K562 (cell line): ENCODE measurements at regions not wholly inside any gene's neighbourhood (a gene's known extent, or its start where the extent isn't known, plus 50 kb on each side); places are given as distances from the start of the nearest gene placed in this dataset.
A peak's percentile ranks its signal among the peaks of the same experiment; 100 is the strongest.

Source experiments
- ATAC-seq: fragments of 200-7000 bp; cut with Tn5 transposase; 3 replicates; pipeline ENCODE4 v1.9.1; 2020; ENCODE audit warnings: moderate library complexity
- BruUV-seq: library from RNA; stranded (reverse); fragments of 400-500 nt; replicated peaks from 2 replicates; lab custom pipeline; 2021; lab: Mats Ljungman, UMichigan
- CTCF ChIA-PET: fragments of 300-600 bp; formaldehyde crosslinking; extraction: SDS; loops from one replicate; lab custom pipeline; 2021; ENCODE audit warnings: low intra/inter-chr PET ratio; lab: Yijun Ruan, JAX
- POLR2A ChIA-PET: fragments of 300-600, 350-650 bp; sonication (Branson Sonifier 250); formaldehyde crosslinking; extraction: SDS; loops from one replicate; lab custom pipeline; 2021; ENCODE audit warnings: antibody characterized with exemption, inconsistent platforms; lab: Yijun Ruan, JAX
- DNase-seq, 4 experiments: peaks; one replicate each; pipeline versions ENCODE4 v3.0.0 to v3.0.0-alpha.2; 2011 to 2018; ENCODE audit warnings: low spot score in 3 of 4, mixed read lengths in 3 of 4; ENCODE audit errors: extremely low read depth in 1 of 4
- FAIRE-seq: peaks from 2 replicates; lab custom pipeline; 2011; peaks lifted over from hg19 to GRCh38; lab: Jason Lieb, UNC
- H2AFZ ChIP-seq: 2 replicates; pipeline ENCODE4 v1.6.0; 2011; ENCODE audit warnings: low read depth, low read length, control low read depth, inconsistent platforms
- H3K27ac ChIP-seq: fragments of 200-600 bp; 3 replicates; pipeline ENCODE4 v1.8.0; 2011; ENCODE audit warnings: low read depth, mild to moderate bottlenecking, control low read depth, inconsistent platforms, low read length, moderate library complexity, mixed read lengths; ENCODE audit errors: extremely low read depth
- H3K27me3 ChIP-seq, 2 experiments: fragments of 300-600 bp in 1 of 2; 2 replicates in 1 of 2; 3 replicates in 1 of 2; pipeline versions ENCODE4 v1.6.0 to v1.8.0; 2011; ENCODE audit warnings: inconsistent platforms in 2 of 2, low read length in 2 of 2, mild to moderate bottlenecking in 1 of 2, mixed read lengths in 1 of 2, moderate library complexity in 1 of 2; ENCODE audit not compliant: control insufficient read depth in 2 of 2, insufficient read depth in 2 of 2
- H3K36me3 ChIP-seq: fragments of 300-600 bp; 3 replicates; pipeline ENCODE4 v1.8.0; 2011; ENCODE audit warnings: mild to moderate bottlenecking, low read length, inconsistent platforms; ENCODE audit not compliant: control insufficient read depth, insufficient read depth
- H3K4me1 ChIP-seq, 2 experiments: fragments of 200-600 bp in 1 of 2; replicated peaks in 1 of 2; 2 replicates in 1 of 2; 3 replicates in 1 of 2; pipeline versions ENCODE4 v1.5.1 to v1.8.0; 2011; ENCODE audit warnings: inconsistent platforms in 2 of 2, low read length in 2 of 2, mild to moderate bottlenecking in 1 of 2, mixed read lengths in 1 of 2, moderate library complexity in 1 of 2; ENCODE audit not compliant: control insufficient read depth in 2 of 2, insufficient read depth in 2 of 2
- H3K4me2 ChIP-seq: 2 replicates; pipeline ENCODE4 v1.6.1; 2011; ENCODE audit warnings: low read length, control low read depth, inconsistent platforms, mixed read lengths; ENCODE audit not compliant: insufficient read depth
- H3K4me3 ChIP-seq: fragments of 200-600 bp; sonication (generic), shearing (Covaris generic); 2 replicates; pipeline ENCODE4 v1.5.1; 2016; ENCODE audit warnings: control low read depth, inconsistent platforms
- H3K79me2 ChIP-seq: fragments of 200-600 bp; 3 replicates; pipeline ENCODE4 v1.8.0; 2011; ENCODE audit warnings: low read length, inconsistent platforms; ENCODE audit not compliant: control insufficient read depth, insufficient read depth
- H3K9ac ChIP-seq, 2 experiments: 2 replicates each; pipeline versions ENCODE4 v1.6.0 to v1.6.1; 2011; ENCODE audit warnings: low read depth in 2 of 2, low read length in 2 of 2, control low read depth in 1 of 2, inconsistent platforms in 1 of 2, mild to moderate bottlenecking in 1 of 2, mixed read lengths in 1 of 2; ENCODE audit not compliant: insufficient read depth in 1 of 2
- H3K9me1 ChIP-seq: one replicate; pipeline ENCODE4 v1.6.0; 2011; ENCODE audit warnings: inconsistent platforms, mild to moderate bottlenecking, low read length, moderate library complexity; ENCODE audit not compliant: control insufficient read depth, insufficient read depth
- H3K9me3 ChIP-seq: replicated peaks from 2 replicates; pipeline ENCODE4 v1.5.1; 2011; ENCODE audit warnings: low read depth, low read length, inconsistent platforms; ENCODE audit not compliant: control insufficient read depth, insufficient read depth
- H4K20me1 ChIP-seq: replicated peaks from 2 replicates; pipeline ENCODE4 v1.6.1; 2011; ENCODE audit warnings: low read length, inconsistent platforms, mixed read lengths; ENCODE audit not compliant: control insufficient read depth, insufficient read depth
- CEBPB ChIP-seq: fragments of 450-650 bp; IDR thresholded peaks from 2 replicates; pipeline ENCODE4 v1.6.1; 2016; ENCODE audit warnings: missing genetic modification characterization, missing compliant biosample characterization
- FOSL1 ChIP-seq: fragments of 200-800 bp; sonication (Bioruptor generic); conservative IDR thresholded peaks from 2 replicates; pipeline ENCODE4 v1.6.1; 2016; ENCODE audit warnings: missing genetic modification characterization, missing compliant biosample characterization
- WGBS: fragments of 100-300 bp; shearing (Covaris generic); methylation state at CpG from one replicate; pipeline ENCODE4 v1.1.6; 2016; ENCODE audit warnings: low coverage, mixed read lengths; ENCODE audit not compliant: insufficient coverage; ENCODE audit errors: missing lambda C conversion rate; 5-methylcytosine and 5-hydroxymethylcytosine counted together
- in situ Hi-C: fragments of 300-500 bp; cut with MboI; formaldehyde crosslinking; loops from 4 replicates; pipeline ENCODE4 v1.15.0; 2018; ENCODE audit warnings: inconsistent platforms, mixed read lengths
- intact Hi-C: fragments of 100-400 bp; cut with micrococcal nuclease; formaldehyde crosslinking; loops from 2 replicates; pipeline ENCODE4 v1.14.2; 2022
- TF ChIP-seq, protein P1 (sequence below): fragments of 450-650 bp; IDR thresholded peaks from 2 replicates; pipeline ENCODE4 v1.6.1; 2017; ENCODE audit warnings: antibody characterized with exemption
- TF ChIP-seq, protein P2 (sequence below): fragments of 450-650 bp; conservative IDR thresholded peaks from 2 replicates; pipeline ENCODE4 v1.6.1; 2016; ENCODE audit warnings: missing genetic modification characterization, low read depth, mild to moderate bottlenecking, control low read depth, missing compliant biosample characterization
- TF ChIP-seq, protein P3 (sequence below): fragments of 450-650 bp; formaldehyde crosslinking; IDR thresholded peaks from 2 replicates; pipeline ENCODE4 v1.4.0; 2020; ENCODE audit warnings: mild to moderate bottlenecking, moderate library complexity
- TF ChIP-seq, protein P4 (sequence below): IDR thresholded peaks from 2 replicates; pipeline ENCODE4 v1.6.1; 2012; ENCODE audit warnings: low read depth, low read length, improper control_type of control experiment, borderline replicate concordance
- TF ChIP-seq, protein P5 (sequence below), 3 experiments: IDR thresholded peaks in 2 of 3; conservative IDR thresholded peaks in 1 of 3; 2 replicates each; pipeline ENCODE4 v1.5.1; 2011 to 2012; ENCODE audit warnings: low read length in 3 of 3, mild to moderate bottlenecking in 3 of 3, control low read depth in 2 of 3, improper control_type of control experiment in 1 of 3, inconsistent platforms in 1 of 3, low read depth in 1 of 3, mixed read lengths in 1 of 3, moderate library complexity in 1 of 3; ENCODE audit not compliant: insufficient read depth in 2 of 3

DNA sequence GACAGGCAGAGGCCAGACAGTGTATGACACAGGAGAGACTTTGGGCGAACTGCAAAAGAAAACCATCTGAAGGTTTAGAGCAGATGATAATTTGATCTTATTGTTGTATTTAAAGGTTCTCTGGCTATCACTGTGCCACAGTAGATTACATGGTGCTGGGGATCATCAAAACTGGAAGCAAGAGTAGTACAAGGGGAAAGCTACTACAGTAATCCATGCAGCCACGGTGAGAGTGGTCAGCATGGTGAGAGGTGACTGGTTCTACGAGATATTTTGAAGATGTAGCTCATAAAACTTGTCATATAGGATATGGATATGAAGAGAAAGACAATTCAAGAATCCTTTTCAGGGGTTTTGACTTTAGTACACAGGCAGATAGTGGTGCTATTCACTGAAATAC, 194.8 kb upstream of the GULP1 start (continued):
- TF ChIP-seq, protein P1, sequence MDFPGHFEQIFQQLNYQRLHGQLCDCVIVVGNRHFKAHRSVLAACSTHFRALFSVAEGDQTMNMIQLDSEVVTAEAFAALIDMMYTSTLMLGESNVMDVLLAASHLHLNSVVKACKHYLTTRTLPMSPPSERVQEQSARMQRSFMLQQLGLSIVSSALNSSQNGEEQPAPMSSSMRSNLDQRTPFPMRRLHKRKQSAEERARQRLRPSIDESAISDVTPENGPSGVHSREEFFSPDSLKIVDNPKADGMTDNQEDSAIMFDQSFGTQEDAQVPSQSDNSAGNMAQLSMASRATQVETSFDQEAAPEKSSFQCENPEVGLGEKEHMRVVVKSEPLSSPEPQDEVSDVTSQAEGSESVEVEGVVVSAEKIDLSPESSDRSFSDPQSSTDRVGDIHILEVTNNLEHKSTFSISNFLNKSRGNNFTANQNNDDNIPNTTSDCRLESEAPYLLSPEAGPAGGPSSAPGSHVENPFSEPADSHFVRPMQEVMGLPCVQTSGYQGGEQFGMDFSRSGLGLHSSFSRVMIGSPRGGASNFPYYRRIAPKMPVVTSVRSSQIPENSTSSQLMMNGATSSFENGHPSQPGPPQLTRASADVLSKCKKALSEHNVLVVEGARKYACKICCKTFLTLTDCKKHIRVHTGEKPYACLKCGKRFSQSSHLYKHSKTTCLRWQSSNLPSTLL = no peak
- TF ChIP-seq CEBPB (no peak), FOSL1 (tag) (no peak)
- TF ChIP-seq, protein P2, sequence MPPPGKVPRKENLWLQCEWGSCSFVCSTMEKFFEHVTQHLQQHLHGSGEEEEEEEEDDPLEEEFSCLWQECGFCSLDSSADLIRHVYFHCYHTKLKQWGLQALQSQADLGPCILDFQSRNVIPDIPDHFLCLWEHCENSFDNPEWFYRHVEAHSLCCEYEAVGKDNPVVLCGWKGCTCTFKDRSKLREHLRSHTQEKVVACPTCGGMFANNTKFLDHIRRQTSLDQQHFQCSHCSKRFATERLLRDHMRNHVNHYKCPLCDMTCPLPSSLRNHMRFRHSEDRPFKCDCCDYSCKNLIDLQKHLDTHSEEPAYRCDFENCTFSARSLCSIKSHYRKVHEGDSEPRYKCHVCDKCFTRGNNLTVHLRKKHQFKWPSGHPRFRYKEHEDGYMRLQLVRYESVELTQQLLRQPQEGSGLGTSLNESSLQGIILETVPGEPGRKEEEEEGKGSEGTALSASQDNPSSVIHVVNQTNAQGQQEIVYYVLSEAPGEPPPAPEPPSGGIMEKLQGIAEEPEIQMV (tag) = no peak
- TF ChIP-seq, protein P3, sequence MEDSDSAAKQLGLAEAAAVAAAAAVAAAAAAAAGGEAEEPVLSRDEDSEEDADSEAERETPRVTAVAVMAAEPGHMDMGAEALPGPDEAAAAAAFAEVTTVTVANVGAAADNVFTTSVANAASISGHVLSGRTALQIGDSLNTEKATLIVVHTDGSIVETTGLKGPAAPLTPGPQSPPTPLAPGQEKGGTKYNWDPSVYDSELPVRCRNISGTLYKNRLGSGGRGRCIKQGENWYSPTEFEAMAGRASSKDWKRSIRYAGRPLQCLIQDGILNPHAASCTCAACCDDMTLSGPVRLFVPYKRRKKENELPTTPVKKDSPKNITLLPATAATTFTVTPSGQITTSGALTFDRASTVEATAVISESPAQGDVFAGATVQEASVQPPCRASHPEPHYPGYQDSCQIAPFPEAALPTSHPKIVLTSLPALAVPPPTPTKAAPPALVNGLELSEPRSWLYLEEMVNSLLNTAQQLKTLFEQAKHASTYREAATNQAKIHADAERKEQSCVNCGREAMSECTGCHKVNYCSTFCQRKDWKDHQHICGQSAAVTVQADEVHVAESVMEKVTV (CRISPR knock-in tag) = no peak

DNA sequence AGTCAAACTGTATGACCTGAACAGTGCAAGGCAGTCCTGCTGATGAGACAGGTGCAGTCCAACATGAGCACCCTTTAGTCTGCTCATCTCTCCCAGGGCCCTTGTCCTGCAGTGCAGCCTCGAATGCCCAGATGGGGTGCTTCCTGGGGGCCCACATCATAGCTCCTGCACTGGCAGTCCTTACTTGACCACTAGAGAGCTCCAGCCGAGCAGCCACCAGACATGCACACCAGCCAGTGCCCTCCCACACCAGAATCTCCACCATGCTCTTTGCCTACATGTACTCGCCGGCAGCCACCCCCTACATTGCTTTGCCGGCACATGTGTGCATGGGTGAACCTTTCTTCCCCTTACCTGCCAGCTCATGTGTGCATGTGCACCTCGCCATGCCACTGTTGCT, 188.8 kb upstream of the GULP1 start:
- no TSS peak for BruUV-seq
- no peaks in the 10 kb centered on the region for H4K20me1 ChIP-seq
- H3K4me3 ChIP-seq = no peak overlapping the region
- no peak for DNase-seq
- no peaks in the 10 kb centered on the region for H3K27me3 ChIP-seq
- POLR2A ChIA-PET = no interaction called here
- H3K9me1 ChIP-seq = no peaks in the 10 kb centered on the region
- no peak overlapping the region for H3K27ac ChIP-seq
- H3K4me1 ChIP-seq = 0 out of 5 replicates have a peak, but pooled peaks cover 0 to 4% of the 10 kb centered on the region in 2 experiments
- no peaks in the 10 kb centered on the region for H3K79me2 ChIP-seq
- H3K36me3 ChIP-seq = no peaks in the 10 kb centered on the region
- intact Hi-C loops = no loop called here
- TF ChIP-seq, protein P4, sequence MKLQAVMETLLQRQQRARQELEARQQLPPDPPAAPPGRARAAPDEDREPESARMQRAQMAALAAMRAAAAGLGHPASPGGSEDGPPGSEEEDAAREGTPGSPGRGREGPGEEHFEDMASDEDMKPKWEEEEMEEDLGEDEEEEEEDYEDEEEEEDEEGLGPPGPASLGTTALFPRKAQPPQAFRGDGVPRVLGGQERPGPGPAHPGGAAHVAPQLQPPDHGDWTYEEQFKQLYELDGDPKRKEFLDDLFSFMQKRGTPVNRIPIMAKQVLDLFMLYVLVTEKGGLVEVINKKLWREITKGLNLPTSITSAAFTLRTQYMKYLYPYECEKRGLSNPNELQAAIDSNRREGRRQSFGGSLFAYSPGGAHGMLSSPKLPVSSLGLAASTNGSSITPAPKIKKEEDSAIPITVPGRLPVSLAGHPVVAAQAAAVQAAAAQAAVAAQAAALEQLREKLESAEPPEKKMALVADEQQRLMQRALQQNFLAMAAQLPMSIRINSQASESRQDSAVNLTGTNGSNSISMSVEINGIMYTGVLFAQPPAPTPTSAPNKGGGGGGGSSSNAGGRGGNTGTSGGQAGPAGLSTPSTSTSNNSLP = no peak
- TF ChIP-seq, protein P5, sequence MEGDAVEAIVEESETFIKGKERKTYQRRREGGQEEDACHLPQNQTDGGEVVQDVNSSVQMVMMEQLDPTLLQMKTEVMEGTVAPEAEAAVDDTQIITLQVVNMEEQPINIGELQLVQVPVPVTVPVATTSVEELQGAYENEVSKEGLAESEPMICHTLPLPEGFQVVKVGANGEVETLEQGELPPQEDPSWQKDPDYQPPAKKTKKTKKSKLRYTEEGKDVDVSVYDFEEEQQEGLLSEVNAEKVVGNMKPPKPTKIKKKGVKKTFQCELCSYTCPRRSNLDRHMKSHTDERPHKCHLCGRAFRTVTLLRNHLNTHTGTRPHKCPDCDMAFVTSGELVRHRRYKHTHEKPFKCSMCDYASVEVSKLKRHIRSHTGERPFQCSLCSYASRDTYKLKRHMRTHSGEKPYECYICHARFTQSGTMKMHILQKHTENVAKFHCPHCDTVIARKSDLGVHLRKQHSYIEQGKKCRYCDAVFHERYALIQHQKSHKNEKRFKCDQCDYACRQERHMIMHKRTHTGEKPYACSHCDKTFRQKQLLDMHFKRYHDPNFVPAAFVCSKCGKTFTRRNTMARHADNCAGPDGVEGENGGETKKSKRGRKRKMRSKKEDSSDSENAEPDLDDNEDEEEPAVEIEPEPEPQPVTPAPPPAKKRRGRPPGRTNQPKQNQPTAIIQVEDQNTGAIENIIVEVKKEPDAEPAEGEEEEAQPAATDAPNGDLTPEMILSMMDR (IDR thresholded peaks at IDR 0.05 in 2 of 3, conservative IDR thresholded peaks at IDR 0.05 in 1 of 3; ENCODE audit: insufficient read depth in 2 of 3, low read depth in 1 of 3, low read length in 3 of 3) = peak in 2 of 3 experiments; percentile 9 to 14; a peak in 1 of 6 replicates
- TF ChIP-seq, all 486 proteins: peak for 1
- peak; percentile 54; the same call in 2 of the 3 replicates for ATAC-seq
- Histone ChIP-seq H3K9me3 (no peaks in the 10 kb centered on the region), H2AFZ (no peak overlapping the region), H3K4me2 (no peak overlapping the region), H3K9ac (no peak overlapping the region)
- 5% methylated on average over 6 of the region's 6 CpGs for WGBS
- CTCF ChIA-PET = no interaction called here
- FAIRE-seq = no peak
- in situ Hi-C loops = no loop called here
